Uterus (tissue), 2 donors: ENCODE measurements at regions not wholly inside any gene's neighbourhood (a gene's known extent, or its start where the extent isn't known, plus 50 kb on each side); places are given as distances from the start of the nearest gene placed in this dataset.

Experiments
- CTCF ChIP-seq, 4 experiments: fragments of 200-600 bp in 2 of 4; fragments of 450-650 bp in 2 of 4; sonication (generic) in 2 of 4; IDR thresholded peaks; one replicate each; pipeline ENCODE4 v1.5.1; 2016 to 2019; ENCODE audit warnings: antibody characterized with exemption in 4 of 4, mild to moderate bottlenecking in 2 of 4, moderate library complexity in 1 of 4
- POLR2A ChIP-seq, 2 donors: fragments of 450-650 bp; IDR thresholded peaks; one replicate each; pipeline ENCODE4 v1.6.1; 2016; ENCODE audit warnings: antibody characterized with exemption in 2 of 2, mild to moderate bottlenecking in 1 of 2, moderate library complexity in 1 of 2

GRCh38 chrX:87924619-87925018 lies 407.0 kb downstream of the KLHL4 start:
- TF ChIP-seq CTCF (IDR thresholded peaks at IDR 0.05) = no peak
- TF ChIP-seq POLR2A (IDR thresholded peaks at IDR 0.05) = no peak
